Loucy (cell line): ENCODE measurements at regions not wholly inside any gene's neighbourhood (a gene's known extent, or its start where the extent isn't known, plus 50 kb on each side); places are given as distances from the start of the nearest gene placed in this dataset.
"Not testable (repeated sequence)": the region's sequence is repeated elsewhere in the genome, so short reads cannot be mapped to it uniquely, and the experiment has no call there.

Experiments
- CTCF ChIP-seq: fragments of 200-600 bp; sonication (generic); conservative IDR thresholded peaks from 2 replicates; pipeline ENCODE4 v1.5.1; 2014; ENCODE audit warnings: mild to moderate bottlenecking, antibody characterized with exemption, low read length
- EZH2phosphoT487 ChIP-seq: fragments of 200-600 bp; IDR thresholded peaks from 2 replicates; pipeline ENCODE4 v1.6.1; 2018; ENCODE audit warnings: antibody characterized with exemption, mild to moderate bottlenecking, moderate library complexity, borderline replicate concordance

- not testable (repeated sequence) for TF ChIP-seq CTCF, EZH2phosphoT487
These were observed 355.5 kb upstream of the PLD5 start for GRCh38 chr1:242880022-242880421.
